Motor neuron (in vitro differentiated cells): ENCODE measurements at regions not wholly inside any gene's neighbourhood (a gene's known extent, or its start where the extent isn't known, plus 50 kb on each side); places are given as distances from the start of the nearest gene placed in this dataset.

ENCODE experiments used
- ATAC-seq, 8 experiments: fragments of 200-7000 bp; cut with Tn5 transposase; replicated peaks in 6 of 8; 2 replicates each; pipeline ENCODE4 v1.8.0; 2021; ENCODE audit warnings: mild to moderate bottlenecking in 8 of 8, moderate library complexity in 8 of 8
- H3K27ac ChIP-seq, 2 donors: fragments of 250-450 bp; sonication (Bioruptor Pico); 2 replicates each; pipeline ENCODE4 v1.9.0; 2021; ENCODE audit warnings: antibody characterized with exemption in 2 of 2, mild to moderate bottlenecking in 2 of 2, moderate library complexity in 1 of 2
- H3K4me1 ChIP-seq, 2 donors: fragments of 250-450 bp; sonication (Bioruptor Pico); replicated peaks in 1 of 2; 2 replicates each; pipeline ENCODE4 v1.6.1; 2021; ENCODE audit warnings: antibody characterized with exemption in 2 of 2, mild to moderate bottlenecking in 2 of 2, moderate library complexity in 1 of 2
- H3K4me3 ChIP-seq, 5 donors: fragments of 250-450 bp; sonication (Bioruptor Pico); 2 replicates each; pipeline ENCODE4 v1.9.0; 2021; ENCODE audit warnings: antibody characterized with exemption in 5 of 5, mild to moderate bottlenecking in 5 of 5, moderate library complexity in 4 of 5
- WGBS, 10 experiments: fragments of 450-650 bp; shearing (Covaris generic); methylation state at CpG; one replicate each; pipeline ENCODE4 v1.0.0; 2022; 5-methylcytosine and 5-hydroxymethylcytosine counted together
- in situ Hi-C, 9 experiments: fragments of 400-800 bp; cut with MboI; loops; one replicate each; pipeline ENCODE4 v1.15.0; 2021; ENCODE audit warnings: low sequenced_read_pairs in 9 of 9, low pct_unique_long_range_greater_than_20kb in 2 of 9; ENCODE audit not compliant: unreplicated experiment in 9 of 9

- no peak for ATAC-seq
- 80 to 95% (median 83%) methylated on average over 1 to 13 of the region's 13 CpGs; no CpG with 5 or more reads in 1 of the 10 experiments for WGBS, 10 experiments
- H3K4me3 ChIP-seq = no peak overlapping the region
- H3K4me1 ChIP-seq = peaks cover 18 to 19% of the 10 kb centered on the region in 2 donors
- no peak overlapping the region for H3K27ac ChIP-seq
- in situ Hi-C loops = loop anchor here in 5 of 9 experiments (25.0 kb wide), 2 partner anchors 533 to 908 kb away; no protein-coding TSS in a partner anchor
These were observed 115.9 kb downstream of the LY86 start for GRCh38 chr6:6704103-6705060.

- 89 to 100% (median 94%) methylated on average over 1 to 3 of the region's 3 CpGs; no CpG with 5 or more reads in 1 of the 10 experiments for WGBS, 10 experiments
- in situ Hi-C loops = loop anchor here in 5 of 9 experiments (25.0 kb wide), 2 partner anchors 532 to 907 kb away; no protein-coding TSS in a partner anchor
- no peak for ATAC-seq
- Histone ChIP-seq H3K4me3 (no peak overlapping the region), H3K27ac (no peak overlapping the region), H3K4me1 (peaks cover 12 to 13% of the 10 kb centered on the region in 2 donors)
These were observed 116.5 kb downstream of the LY86 start for GRCh38 chr6:6705061-6705425.

- H3K4me1 ChIP-seq = peaks cover 2% of the 10 kb centered on the region in 2 donors
- in situ Hi-C loops = loop anchor here in 5 of 9 experiments (25.0 kb wide), 2 partner anchors 531 to 906 kb away; no protein-coding TSS in a partner anchor
- ATAC-seq = no peak
- H3K27ac ChIP-seq = no peak overlapping the region
- WGBS, 10 experiments = 58 to 95% (median 82%) methylated on average over 2 to 13 of the region's 13 CpGs
- no peak overlapping the region for H3K4me3 ChIP-seq
These were observed 117.6 kb downstream of the LY86 start for GRCh38 chr6:6705915-6706675.

GRCh38 chr6:6707143-6707542, 118.6 kb downstream of the LY86 start:
- ATAC-seq = no peak

GRCh38 chr6:6709106-6709505, 120.6 kb downstream of the LY86 start:
- no peak overlapping the region for H3K4me3 ChIP-seq
- in situ Hi-C loops = loop anchor here in 5 of 9 experiments (25.0 kb wide), 2 partner anchors 528 to 903 kb away; no protein-coding TSS in a partner anchor
- no peak overlapping the region for H3K27ac ChIP-seq
- WGBS, 10 experiments = 17 to 100% (median 72%) methylated on average over 1 to 3 of the region's 3 CpGs; no CpG with 5 or more reads in 1 of the 10 experiments
- ATAC-seq = no peak
- H3K4me1 ChIP-seq = peaks cover 22 to 25% of the 10 kb centered on the region in 2 donors

More at GRCh38 chr6:6707143-6707542, 118.6 kb downstream of the LY86 start:
- in situ Hi-C loops = loop anchor here in 5 of 9 experiments (25.0 kb wide), 2 partner anchors 530 to 905 kb away; no protein-coding TSS in a partner anchor
- H3K4me3 ChIP-seq = no peak overlapping the region
- H3K4me1 ChIP-seq = peaks cover 6 to 7% of the 10 kb centered on the region in 2 donors
- 60 to 96% (median 89%) methylated on average over 1 to 5 of the region's 6 CpGs; no CpG with 5 or more reads in 6 of the 10 experiments for WGBS, 10 experiments
- no peak overlapping the region for H3K27ac ChIP-seq

GRCh38 chr6:6711031-6711785, 122.7 kb downstream of the LY86 start:
- no peak for ATAC-seq

GRCh38 chr6:6711832-6712448, 123.4 kb downstream of the LY86 start:
- WGBS, 10 experiments = 0 to 81% (median 71%) methylated on average over 1 to 6 of the region's 7 CpGs; no CpG with 5 or more reads in 5 of the 10 experiments
- H3K27ac ChIP-seq = peak overlapping the region in 1 of 2 donors; percentile 40
- ATAC-seq = peak in 4 of 8 experiments; percentile 14 to 38 (median 24)

More at GRCh38 chr6:6711031-6711785, 122.7 kb downstream of the LY86 start:
- in situ Hi-C loops = loop anchor here in 5 of 9 experiments (25.0 kb wide), 2 partner anchors 526 to 901 kb away; no protein-coding TSS in a partner anchor
- Histone ChIP-seq H3K4me1 (peaks cover 22 to 35% of the 10 kb centered on the region in 2 donors), H3K4me3 (no peak overlapping the region), H3K27ac (no peak overlapping the region)
- WGBS, 10 experiments = 50 to 100% (median 97%) methylated on average over 1 to 5 of the region's 7 CpGs; no CpG with 5 or more reads in 2 of the 10 experiments

GRCh38 chr6:6712449-6713403, 124.2 kb downstream of the LY86 start:
- Histone ChIP-seq H3K4me3 (no peak overlapping the region), H3K27ac (peak overlapping the region in 1 of 2 donors; percentile 40), H3K4me1 (peaks cover 22 to 35% of the 10 kb centered on the region in 2 donors)
- in situ Hi-C loops = loop anchor here in 5 of 9 experiments (25.0 kb wide), 2 partner anchors 525 to 900 kb away; no protein-coding TSS in a partner anchor
- ATAC-seq = peak; percentile 80 to 94 (median 85)
- WGBS, 10 experiments = 0 to 48% (median 40%) methylated on average over 1 to 16 of the region's 25 CpGs

More at GRCh38 chr6:6711832-6712448, 123.4 kb downstream of the LY86 start:
- in situ Hi-C loops = loop anchor here in 5 of 9 experiments (25.0 kb wide), 2 partner anchors 525 to 900 kb away; no protein-coding TSS in a partner anchor
- peaks cover 22 to 35% of the 10 kb centered on the region in 2 donors for H3K4me1 ChIP-seq
- H3K4me3 ChIP-seq = no peak overlapping the region

GRCh38 chr6:6713657-6714056, 125.1 kb downstream of the LY86 start:
- Histone ChIP-seq H3K4me3 (no peak overlapping the region), H3K27ac (no peak overlapping the region), H3K4me1 (peaks cover 22 to 35% of the 10 kb centered on the region in 2 donors)
- in situ Hi-C loops = loop anchor here in 5 of 9 experiments (25.0 kb wide), 2 partner anchors 524 to 899 kb away; no protein-coding TSS in a partner anchor
- no peak for ATAC-seq
- 35 to 100% (median 97%) methylated on average over 2 to 5 of the region's 9 CpGs; no CpG with 5 or more reads in 6 of the 10 experiments for WGBS, 10 experiments

GRCh38 chr6:6714118-6714897, 125.8 kb downstream of the LY86 start:
- H3K4me1 ChIP-seq = peaks cover 22 to 35% of the 10 kb centered on the region in 2 donors
- ATAC-seq = no peak
- in situ Hi-C loops = loop anchor here in 5 of 9 experiments (25.0 kb wide), 2 partner anchors 523 to 898 kb away; no protein-coding TSS in a partner anchor
- H3K4me3 ChIP-seq = no peak overlapping the region
- 19 to 80% (median 67%) methylated on average over 2 to 10 of the region's 12 CpGs; no CpG with 5 or more reads in 1 of the 10 experiments for WGBS, 10 experiments
- no peak overlapping the region for H3K27ac ChIP-seq
